Heart left ventricle (tissue), 16 donors: ENCODE measurements at regions not wholly inside any gene's neighbourhood (a gene's known extent, or its start where the extent isn't known, plus 50 kb on each side); places are given as distances from the start of the nearest gene placed in this dataset.

Experiments used
- ATAC-seq, 4 donors: fragments of 200-7000 bp; cut with Tn5 transposase; one replicate each; pipeline ENCODE4 v1.9.1; 2020 to 2022; ENCODE audit warnings: moderate library complexity in 4 of 4, mild to moderate bottlenecking in 3 of 4, moderate number of reproducible peaks in 1 of 4
- DNase-seq, 5 donors: peaks; one replicate each; pipeline ENCODE4 v3.0.0-alpha.2; 2020
- H3K27ac ChIP-seq, 12 donors: fragments of 200-600 bp; sonication (generic) in 4 of 12; one replicate each; pipeline versions ENCODE4 v1.5.0 to v1.8.0; 2016 to 2022; ENCODE audit warnings: mild to moderate bottlenecking in 2 of 12
- H3K27me3 ChIP-seq, 9 donors: fragments of 200-600 bp; sonication (generic) in 2 of 9; one replicate each; pipeline versions ENCODE4 v1.5.1 to v1.8.0; 2016 to 2022; ENCODE audit warnings: mild to moderate bottlenecking in 3 of 9
- H3K36me3 ChIP-seq, 9 donors: fragments of 200-600 bp; sonication (generic) in 2 of 9; one replicate each; pipeline versions ENCODE4 v1.5.0 to v1.8.0; 2018 to 2022; ENCODE audit warnings: mild to moderate bottlenecking in 2 of 9
- H3K4me1 ChIP-seq, 12 donors: fragments of 200-600 bp; sonication (generic) in 4 of 12; one replicate each; pipeline versions ENCODE4 v1.5.0 to v1.8.0; 2016 to 2022; ENCODE audit warnings: mild to moderate bottlenecking in 3 of 12
- H3K4me3 ChIP-seq, 12 donors: fragments of 200-600 bp; sonication (generic) in 4 of 12; one replicate each; pipeline versions ENCODE4 v1.5.0 to v1.8.0; 2017 to 2022; ENCODE audit warnings: mild to moderate bottlenecking in 9 of 12, moderate library complexity in 4 of 12
- H3K9me3 ChIP-seq, 12 donors: fragments of 200-600 bp; sonication (generic) in 4 of 12; one replicate each; pipeline versions ENCODE4 v1.5.0 to v1.8.0; 2016 to 2022; ENCODE audit warnings: mild to moderate bottlenecking in 1 of 12
- POLR2A ChIP-seq, 2 donors: fragments of 450-650 bp; IDR thresholded peaks; one replicate each; pipeline ENCODE4 v1.6.1; 2017; ENCODE audit warnings: antibody characterized with exemption in 2 of 2, mild to moderate bottlenecking in 2 of 2, moderate library complexity in 2 of 2
- WGBS, 4 donors: extraction: QIAGEN DNeasy Blood & Tissue Kit in 2 of 4; methylation state at CpG; one replicate each; pipeline versions ENCODE4 v1.1.5 to v1.1.7; 2013 to 2018; 5-methylcytosine and 5-hydroxymethylcytosine counted together
- intact Hi-C, 10 donors: fragments of 100-400 bp; cut with DNase I; formaldehyde crosslinking; loops; one replicate each; pipeline versions ENCODE4 v1.11.1 to v1.14.2; 2022
- TF ChIP-seq, protein P1 (sequence below), 12 donors: fragments of 200-600 bp; sonication (generic) in 4 of 12; IDR thresholded peaks; one replicate each; pipeline versions ENCODE4 v1.5.0 to v1.8.0; 2018 to 2022; ENCODE audit warnings: antibody characterized with exemption in 12 of 12, mild to moderate bottlenecking in 5 of 12
- donor health status: ischemic (EF 13 %, LVEDD 7.1; RV severe dilation, severe dysfunction).
- donor health status: healthy with polysubstance abuse.
- donor health status: DM: no; HTN: yes; CAD: no.
- donor health status: DM: no; HTN: no; CAD: no.
- donor health status: ischemic (EF 25% LVEDD 6.9; RV normal size, moderate dysfunction).
- donor health status: ischemic (EF 25% LVEDD 5.7; RV mildly dilated, moderate dysfunction).
- donor health status: healthy.
- donor health status: DM: yes; HTN: yes; CAD: no.
- donor health status: ischemic (EF 35%, LVEDD 5.7; RV mildly dilated, moderate dysfunction).
- donor health status: nonischemic (EF 11% LVEDD 7.7; RV severe dilation, severe dysfunction).
- donor health status: DM: yes; HTN: yes; CAD: no.
- donor health status: PGD.
- donor health status: ischemic (EF 29% LVEDD 5.4; RV normal size, mild dysfunction).
- donor health status: nonischemic (EF 23%, LVEDD 6.1; RV moderate dilation, normal function).

DNA sequence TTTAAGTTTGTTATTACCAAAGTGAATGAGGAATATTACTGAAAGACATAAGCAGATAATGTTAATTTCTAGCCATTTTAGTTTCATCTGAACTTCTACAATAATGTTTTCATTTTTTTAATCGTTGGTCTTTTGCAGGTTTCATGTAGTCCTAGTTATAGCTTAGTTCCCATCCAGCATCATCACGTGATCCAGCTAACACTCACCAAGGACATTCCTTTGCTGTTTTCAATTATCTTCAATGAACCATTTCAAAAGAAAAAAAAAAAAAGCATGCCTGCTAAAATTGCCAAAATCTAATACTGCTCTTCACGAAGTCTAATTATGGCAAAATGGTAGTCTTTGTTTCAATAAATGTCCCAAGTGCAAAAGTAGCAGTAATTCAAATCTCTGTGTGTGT lies 187.7 kb upstream of the ATXN7L3B start:
- H3K4me1 ChIP-seq: no peaks in the 10 kb centered on the region
- WGBS, 4 donors: 69 to 81% (median 72%) methylated on average over 3 of the region's 3 CpGs

DNA sequence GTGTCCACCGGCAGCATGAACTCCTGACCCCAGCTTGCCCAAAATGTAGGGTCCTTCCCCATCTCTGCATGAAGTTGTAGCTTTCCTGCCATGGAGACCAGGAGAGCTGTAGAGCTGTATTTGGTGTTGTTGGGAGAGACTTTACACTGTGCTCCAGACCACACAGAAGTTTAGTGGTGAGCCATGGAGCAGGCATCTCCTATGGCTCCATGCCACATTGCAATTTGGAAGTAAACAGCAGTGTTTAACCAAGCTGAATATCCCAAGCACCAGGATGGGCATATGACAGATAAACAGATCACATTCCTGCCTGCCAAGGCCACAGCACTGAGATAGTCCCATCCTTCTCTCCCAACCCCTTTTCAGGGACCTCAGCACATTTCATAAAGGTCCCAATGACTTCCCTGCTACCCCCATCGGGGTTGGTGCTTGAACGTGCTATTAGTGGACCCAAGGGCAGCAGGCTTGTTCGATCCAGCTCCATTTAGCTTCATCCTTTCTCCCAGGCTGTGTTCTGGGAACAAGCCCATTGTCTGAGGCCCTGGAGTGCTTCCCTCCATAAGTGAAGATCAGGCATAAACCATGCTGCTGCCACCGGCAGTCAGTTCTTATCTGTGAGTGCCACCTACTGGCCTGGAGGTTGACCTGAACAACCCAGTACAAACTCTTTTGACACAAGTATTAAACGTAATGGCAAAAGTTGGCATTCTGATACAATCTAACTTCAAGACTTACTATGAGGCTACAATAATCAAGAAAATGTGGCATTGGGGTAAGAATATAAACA lies 172.3 kb upstream of the ATXN7L3B start:
- intact Hi-C loops: no loop called here
- Histone ChIP-seq H3K4me1 (no peaks in the 10 kb centered on the region), H3K9me3 (peaks cover 0 to 4% (median 0%) of the 10 kb centered on the region in 12 donors), H3K4me3 (no peak overlapping the region), H3K27me3 (no peaks in the 10 kb centered on the region), H3K27ac (no peak overlapping the region), H3K36me3 (no peaks in the 10 kb centered on the region)
- 74 to 84% (median 77%) methylated on average over 6 of the region's 6 CpGs for WGBS, 4 donors
- TF ChIP-seq POLR2A (IDR thresholded peaks at IDR 0.05): no peak
- TF ChIP-seq, protein P1, sequence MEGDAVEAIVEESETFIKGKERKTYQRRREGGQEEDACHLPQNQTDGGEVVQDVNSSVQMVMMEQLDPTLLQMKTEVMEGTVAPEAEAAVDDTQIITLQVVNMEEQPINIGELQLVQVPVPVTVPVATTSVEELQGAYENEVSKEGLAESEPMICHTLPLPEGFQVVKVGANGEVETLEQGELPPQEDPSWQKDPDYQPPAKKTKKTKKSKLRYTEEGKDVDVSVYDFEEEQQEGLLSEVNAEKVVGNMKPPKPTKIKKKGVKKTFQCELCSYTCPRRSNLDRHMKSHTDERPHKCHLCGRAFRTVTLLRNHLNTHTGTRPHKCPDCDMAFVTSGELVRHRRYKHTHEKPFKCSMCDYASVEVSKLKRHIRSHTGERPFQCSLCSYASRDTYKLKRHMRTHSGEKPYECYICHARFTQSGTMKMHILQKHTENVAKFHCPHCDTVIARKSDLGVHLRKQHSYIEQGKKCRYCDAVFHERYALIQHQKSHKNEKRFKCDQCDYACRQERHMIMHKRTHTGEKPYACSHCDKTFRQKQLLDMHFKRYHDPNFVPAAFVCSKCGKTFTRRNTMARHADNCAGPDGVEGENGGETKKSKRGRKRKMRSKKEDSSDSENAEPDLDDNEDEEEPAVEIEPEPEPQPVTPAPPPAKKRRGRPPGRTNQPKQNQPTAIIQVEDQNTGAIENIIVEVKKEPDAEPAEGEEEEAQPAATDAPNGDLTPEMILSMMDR (IDR thresholded peaks at IDR 0.05): no peak
- DNase-seq: no peak
- no peak for ATAC-seq

More for the DNA sequence above, 187.7 kb upstream of the ATXN7L3B start:
- Histone ChIP-seq H3K4me3 (no peak overlapping the region), H3K36me3 (no peaks in the 10 kb centered on the region), H3K9me3 (no peaks in the 10 kb centered on the region), H3K27me3 (no peaks in the 10 kb centered on the region), H3K27ac (no peak overlapping the region)
- TF ChIP-seq, protein P1 (IDR thresholded peaks at IDR 0.05): no peak
- no peak for TF ChIP-seq POLR2A (IDR thresholded peaks at IDR 0.05)
- intact Hi-C loops: no loop called here
- no peak for ATAC-seq
- DNase-seq: no peak

- DNase-seq: no peak
- no peak overlapping the region for H3K4me3 ChIP-seq
- TF ChIP-seq, protein P1 (IDR thresholded peaks at IDR 0.05): no peak
- TF ChIP-seq POLR2A (IDR thresholded peaks at IDR 0.05): no peak
- H3K27ac ChIP-seq: peak overlapping the region in 1 of 12 donors; percentile 27
- H3K36me3 ChIP-seq: no peaks in the 10 kb centered on the region
- no peaks in the 10 kb centered on the region for H3K4me1 ChIP-seq
- H3K9me3 ChIP-seq: no peaks in the 10 kb centered on the region
- intact Hi-C loops: no loop called here
- 48 to 60% (median 54%) methylated on average over 2 of the region's 2 CpGs for WGBS, 4 donors
- no peaks in the 10 kb centered on the region for H3K27me3 ChIP-seq
- ATAC-seq: peak in 1 of 4 donors; percentile 75
Measured at GRCh38 chr12:74370608-74371216, 166.9 kb upstream of the ATXN7L3B start.

DNA sequence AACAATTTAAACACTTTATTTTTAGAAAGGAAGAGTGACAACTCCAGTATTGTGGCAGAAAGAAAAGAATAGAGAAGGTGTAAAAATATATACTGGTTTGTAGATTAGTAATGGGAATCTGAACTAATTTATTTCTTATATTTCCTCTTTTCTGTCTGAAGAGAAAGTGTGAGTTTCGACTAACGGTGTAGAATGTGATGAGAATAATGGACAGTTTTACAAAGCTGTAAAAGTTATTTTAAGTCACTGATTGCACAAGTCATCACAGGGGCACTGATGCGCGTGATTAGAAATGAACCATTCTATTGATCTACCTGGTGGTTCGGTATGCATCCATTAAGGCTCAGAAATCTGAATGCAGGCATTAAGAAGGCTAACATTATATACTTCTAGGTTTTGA lies 158.5 kb upstream of the ATXN7L3B start:
- DNase-seq: no peak
- Histone ChIP-seq H3K27me3 (no peaks in the 10 kb centered on the region), H3K9me3 (no peaks in the 10 kb centered on the region), H3K4me1 (no peaks in the 10 kb centered on the region), H3K4me3 (no peak overlapping the region), H3K36me3 (no peaks in the 10 kb centered on the region), H3K27ac (no peak overlapping the region)
- 87 to 91% (median 90%) methylated on average over 5 of the region's 5 CpGs for WGBS, 4 donors
- intact Hi-C loops: no loop called here
- ATAC-seq: no peak
- TF ChIP-seq, protein P1 (IDR thresholded peaks at IDR 0.05): no peak
- no peak for TF ChIP-seq POLR2A (IDR thresholded peaks at IDR 0.05)
